EL (cell line): ENCODE measurements at regions not wholly inside any gene's neighbourhood (a gene's known extent, or its start where the extent isn't known, plus 50 kb on each side); places are given as distances from the start of the nearest gene placed in this dataset.

Experiments
- DNase-seq: peaks from one replicate; pipeline ENCODE4 v3.0.0-alpha.2; 2016

- DNase-seq, result no peak
These were observed 249.1 kb upstream of the MTNR1B start for GRCh38 chr11:92720385-92720784.

- no peak for DNase-seq
These were observed 244.1 kb upstream of the MTNR1B start for GRCh38 chr11:92725352-92725751.

- DNase-seq, result no peak
These were observed 242.3 kb upstream of the MTNR1B start for GRCh38 chr11:92727123-92727522.

GRCh38 chr11:92727769-92728168 lies 241.7 kb upstream of the MTNR1B start:
- DNase-seq, result no peak

GRCh38 chr11:92728628-92729027 lies 240.8 kb upstream of the MTNR1B start:
- DNase-seq, result no peak

- no peak for DNase-seq
These were observed 234.4 kb upstream of the MTNR1B start for GRCh38 chr11:92735039-92735438.

GRCh38 chr11:92738276-92738675 lies 231.2 kb upstream of the MTNR1B start:
- no peak for DNase-seq

- DNase-seq, result peak; percentile 25
These were observed 230.4 kb upstream of the MTNR1B start for GRCh38 chr11:92739041-92739440.

GRCh38 chr11:92739491-92739890 lies 230.0 kb upstream of the MTNR1B start:
- DNase-seq, result no peak

- DNase-seq, result peak; percentile 5
These were observed 229.2 kb upstream of the MTNR1B start for GRCh38 chr11:92740276-92740675.

GRCh38 chr11:92744929-92745585 lies 224.4 kb upstream of the MTNR1B start:
- no peak for DNase-seq

GRCh38 chr11:92750794-92751193 lies 218.7 kb upstream of the MTNR1B start:
- DNase-seq, result no peak

- DNase-seq, result no peak
These were observed 217.9 kb upstream of the MTNR1B start for GRCh38 chr11:92751594-92751993.

GRCh38 chr11:92752122-92752521 lies 217.3 kb upstream of the MTNR1B start:
- no peak for DNase-seq

- peak; percentile 19 for DNase-seq
These were observed 216.3 kb upstream of the MTNR1B start for GRCh38 chr11:92753161-92753560.

GRCh38 chr11:92758241-92758780 lies 211.1 kb upstream of the MTNR1B start:
- no peak for DNase-seq

- no peak for DNase-seq
These were observed 209.8 kb upstream of the MTNR1B start for GRCh38 chr11:92759571-92760214.

- DNase-seq, result no peak
These were observed 207.3 kb upstream of the MTNR1B start for GRCh38 chr11:92762121-92762540.

- no peak for DNase-seq
These were observed 206.1 kb upstream of the MTNR1B start for GRCh38 chr11:92763336-92763735.

GRCh38 chr11:92764128-92764527 lies 205.3 kb upstream of the MTNR1B start:
- DNase-seq, result no peak

GRCh38 chr11:92765082-92765840 lies 204.2 kb upstream of the MTNR1B start:
- DNase-seq, result no peak

- peak; percentile 18 for DNase-seq
These were observed 203.5 kb upstream of the MTNR1B start for GRCh38 chr11:92765965-92766371.

- no peak for DNase-seq
These were observed 202.8 kb upstream of the MTNR1B start for GRCh38 chr11:92766698-92767097.

GRCh38 chr11:92767416-92767815 lies 202.0 kb upstream of the MTNR1B start:
- DNase-seq, result no peak
